ENCODE measurements at regions not wholly inside any gene's neighbourhood (a gene's known extent, or its start where the extent isn't known, plus 50 kb on each side); places are given as distances from the start of the nearest gene placed in this dataset.

DNA sequence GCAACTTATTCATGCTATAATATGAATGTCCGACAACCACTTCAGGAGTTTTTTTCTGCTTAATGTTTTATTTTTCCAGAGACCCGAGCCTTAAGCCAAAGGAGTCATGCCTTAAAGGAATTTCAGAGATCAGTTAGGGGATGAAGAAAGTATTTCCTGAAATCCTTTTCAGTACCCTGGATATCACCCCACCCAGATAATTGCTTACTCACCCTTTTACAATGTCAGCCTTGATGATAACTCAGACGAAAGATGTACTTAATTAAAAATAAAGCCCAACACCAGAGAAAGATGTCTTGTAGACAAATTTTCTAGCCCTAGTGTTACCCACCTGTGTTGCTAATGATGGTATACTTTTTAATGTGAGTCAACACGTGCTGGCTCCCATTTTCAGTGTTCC lies 124.1 kb downstream of the XCL2 start:
- TF ChIP-seq, protein P1, sequence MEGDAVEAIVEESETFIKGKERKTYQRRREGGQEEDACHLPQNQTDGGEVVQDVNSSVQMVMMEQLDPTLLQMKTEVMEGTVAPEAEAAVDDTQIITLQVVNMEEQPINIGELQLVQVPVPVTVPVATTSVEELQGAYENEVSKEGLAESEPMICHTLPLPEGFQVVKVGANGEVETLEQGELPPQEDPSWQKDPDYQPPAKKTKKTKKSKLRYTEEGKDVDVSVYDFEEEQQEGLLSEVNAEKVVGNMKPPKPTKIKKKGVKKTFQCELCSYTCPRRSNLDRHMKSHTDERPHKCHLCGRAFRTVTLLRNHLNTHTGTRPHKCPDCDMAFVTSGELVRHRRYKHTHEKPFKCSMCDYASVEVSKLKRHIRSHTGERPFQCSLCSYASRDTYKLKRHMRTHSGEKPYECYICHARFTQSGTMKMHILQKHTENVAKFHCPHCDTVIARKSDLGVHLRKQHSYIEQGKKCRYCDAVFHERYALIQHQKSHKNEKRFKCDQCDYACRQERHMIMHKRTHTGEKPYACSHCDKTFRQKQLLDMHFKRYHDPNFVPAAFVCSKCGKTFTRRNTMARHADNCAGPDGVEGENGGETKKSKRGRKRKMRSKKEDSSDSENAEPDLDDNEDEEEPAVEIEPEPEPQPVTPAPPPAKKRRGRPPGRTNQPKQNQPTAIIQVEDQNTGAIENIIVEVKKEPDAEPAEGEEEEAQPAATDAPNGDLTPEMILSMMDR (IDR thresholded peaks at IDR 0.05; ENCODE audit: insufficient read depth, low read depth, low read length) = no peak
- no peak for TF ChIP-seq EZH2 (IDR thresholded peaks at IDR 0.05; ENCODE audit: insufficient read depth, low read length)
